ENCODE measurements at regions not wholly inside any gene's neighbourhood (a gene's known extent, or its start where the extent isn't known, plus 50 kb on each side); places are given as distances from the start of the nearest gene placed in this dataset.

DNA sequence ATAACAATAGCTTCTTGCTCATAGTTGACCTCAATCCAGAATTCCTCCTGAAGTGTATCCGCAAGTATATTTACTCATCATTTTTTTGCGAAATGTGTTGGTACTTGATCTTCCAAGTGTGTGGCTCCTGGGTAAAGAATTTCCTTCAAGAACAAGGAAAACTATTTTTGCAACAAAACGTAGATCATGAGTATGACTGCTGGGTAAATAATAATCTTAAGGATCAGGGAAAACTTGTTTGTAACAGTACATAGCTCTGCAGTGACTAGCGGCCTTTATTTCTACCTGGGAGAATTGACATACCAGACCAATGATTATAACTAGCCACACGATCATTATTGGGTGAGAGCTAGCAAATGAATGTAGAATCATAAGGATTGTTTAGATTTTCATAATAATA lies 1311.7 kb downstream of the ARAP2 start:
- Mint-ChIP-seq H3K4me1 (ENCODE audit: low read depth) (no peaks in the 10 kb centered on the region), H3K36me3 (ENCODE audit: low read depth) (no peaks in the 10 kb centered on the region), H3K9me3 (peaks cover 5% of the 10 kb centered on the region; the same call in 1 of the 2 replicates), H3K4me3 (no peak overlapping the region), H3K27ac (no peak overlapping the region), H3K27me3 (ENCODE audit: insufficient read depth) (no peaks in the 10 kb centered on the region; the same call in 1 of the 2 replicates)
- TF ChIP-seq, protein P1, sequence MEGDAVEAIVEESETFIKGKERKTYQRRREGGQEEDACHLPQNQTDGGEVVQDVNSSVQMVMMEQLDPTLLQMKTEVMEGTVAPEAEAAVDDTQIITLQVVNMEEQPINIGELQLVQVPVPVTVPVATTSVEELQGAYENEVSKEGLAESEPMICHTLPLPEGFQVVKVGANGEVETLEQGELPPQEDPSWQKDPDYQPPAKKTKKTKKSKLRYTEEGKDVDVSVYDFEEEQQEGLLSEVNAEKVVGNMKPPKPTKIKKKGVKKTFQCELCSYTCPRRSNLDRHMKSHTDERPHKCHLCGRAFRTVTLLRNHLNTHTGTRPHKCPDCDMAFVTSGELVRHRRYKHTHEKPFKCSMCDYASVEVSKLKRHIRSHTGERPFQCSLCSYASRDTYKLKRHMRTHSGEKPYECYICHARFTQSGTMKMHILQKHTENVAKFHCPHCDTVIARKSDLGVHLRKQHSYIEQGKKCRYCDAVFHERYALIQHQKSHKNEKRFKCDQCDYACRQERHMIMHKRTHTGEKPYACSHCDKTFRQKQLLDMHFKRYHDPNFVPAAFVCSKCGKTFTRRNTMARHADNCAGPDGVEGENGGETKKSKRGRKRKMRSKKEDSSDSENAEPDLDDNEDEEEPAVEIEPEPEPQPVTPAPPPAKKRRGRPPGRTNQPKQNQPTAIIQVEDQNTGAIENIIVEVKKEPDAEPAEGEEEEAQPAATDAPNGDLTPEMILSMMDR (IDR thresholded peaks at IDR 0.05), result no peak
- DNase-seq, result no peak

DNA sequence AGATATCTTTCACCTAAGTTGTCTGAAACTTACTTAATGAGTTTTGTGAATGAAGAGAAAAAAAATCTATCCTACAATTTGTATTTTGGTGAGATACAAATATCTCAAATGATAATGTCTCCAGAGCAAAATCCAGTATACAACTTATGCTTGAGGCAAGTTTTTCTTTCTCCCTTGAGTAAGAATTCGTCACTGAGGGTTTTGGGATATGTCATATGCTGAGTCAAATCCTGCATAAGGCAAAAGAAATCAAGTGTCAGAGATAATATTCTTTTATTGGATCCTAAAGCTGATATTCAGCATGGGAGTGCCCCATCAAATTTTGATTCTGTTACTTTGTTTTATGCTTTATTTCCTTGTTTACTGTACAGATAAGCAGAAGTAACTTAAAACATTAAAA lies 1308.6 kb downstream of the ARAP2 start:
- H3K27ac Mint-ChIP-seq, result no peak overlapping the region
- no peak overlapping the region for H3K4me3 Mint-ChIP-seq
- H3K4me1 Mint-ChIP-seq (ENCODE audit: low read depth), result no peaks in the 10 kb centered on the region
- no peaks in the 10 kb centered on the region for H3K27me3 Mint-ChIP-seq (ENCODE audit: insufficient read depth)
- H3K36me3 Mint-ChIP-seq (ENCODE audit: low read depth), result no peaks in the 10 kb centered on the region
- TF ChIP-seq, protein P1 (IDR thresholded peaks at IDR 0.05), result no peak
- DNase-seq, result no peak
- H3K9me3 Mint-ChIP-seq, result peaks cover 13% of the 10 kb centered on the region; the same call in 1 of the 2 replicates

DNA sequence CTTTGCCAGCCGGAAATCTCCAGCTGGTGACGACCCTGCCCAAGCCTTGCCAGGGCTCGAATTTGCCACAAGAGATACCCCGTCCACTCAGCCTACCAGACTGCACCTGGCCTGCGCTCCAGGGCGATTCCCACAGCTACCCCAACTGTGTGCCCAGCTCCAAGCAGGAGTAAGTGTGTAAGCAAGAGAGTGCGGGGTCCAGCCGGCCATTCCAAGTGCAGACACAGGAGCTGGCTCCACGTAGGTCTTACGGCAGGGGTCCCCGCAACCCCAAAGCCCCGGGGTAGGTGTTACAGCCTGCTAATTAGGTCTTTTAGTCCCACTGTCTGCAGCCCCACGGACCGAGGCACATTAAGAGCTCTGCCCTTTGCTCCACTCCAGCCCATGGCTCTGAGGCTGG lies 1305.2 kb downstream of the ARAP2 start:
- TF ChIP-seq, protein P1 (IDR thresholded peaks at IDR 0.05), result no peak
- Mint-ChIP-seq H3K9me3 (peaks cover 22% of the 10 kb centered on the region), H3K27ac (no peak overlapping the region), H3K4me1 (ENCODE audit: low read depth) (no peaks in the 10 kb centered on the region), H3K27me3 (ENCODE audit: insufficient read depth) (peaks cover 2% of the 10 kb centered on the region; the same call in 1 of the 2 replicates), H3K4me3 (no peak overlapping the region), H3K36me3 (ENCODE audit: low read depth) (no peaks in the 10 kb centered on the region)
- DNase-seq, result no peak

DNA sequence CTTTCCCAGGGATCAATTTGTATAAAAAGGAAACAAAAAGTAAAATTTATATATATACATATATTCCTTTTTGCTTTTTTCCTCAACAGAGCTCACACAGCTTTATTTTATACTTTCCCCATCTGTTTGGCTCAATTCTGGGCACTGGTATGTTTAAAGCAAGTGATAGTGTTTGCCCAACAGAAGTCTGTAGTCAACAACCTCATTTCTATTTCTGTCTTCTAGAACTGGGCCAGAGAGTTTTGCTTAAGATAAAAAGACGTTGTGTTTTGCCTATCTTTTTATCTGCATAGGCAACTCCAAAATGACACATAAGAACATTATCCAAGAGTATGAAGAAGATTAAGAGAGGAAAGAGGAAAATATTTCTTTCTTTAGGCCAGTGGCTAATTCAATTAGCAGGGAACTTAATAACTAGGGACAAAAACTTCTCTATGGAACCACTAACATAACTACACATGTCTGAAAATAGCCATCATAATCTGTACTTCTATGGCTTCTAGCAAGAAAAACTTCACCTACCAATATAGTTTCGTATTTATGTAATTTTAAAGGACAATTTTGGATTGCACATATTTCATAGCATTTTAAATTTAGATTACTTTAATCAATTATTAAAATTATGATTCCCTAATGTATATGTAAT lies 1300.5 kb downstream of the ARAP2 start:
- Mint-ChIP-seq H3K4me1 (ENCODE audit: low read depth) (peaks cover 5% of the 10 kb centered on the region; the same call in 1 of the 2 replicates), H3K9me3 (peaks cover 34% of the 10 kb centered on the region), H3K4me3 (no peak overlapping the region), H3K36me3 (ENCODE audit: low read depth) (no peaks in the 10 kb centered on the region), H3K27ac (no peak overlapping the region), H3K27me3 (ENCODE audit: insufficient read depth) (peaks cover 2% of the 10 kb centered on the region; the same call in 1 of the 2 replicates)
- no peak for DNase-seq
- TF ChIP-seq, protein P1 (IDR thresholded peaks at IDR 0.05), result no peak

DNA sequence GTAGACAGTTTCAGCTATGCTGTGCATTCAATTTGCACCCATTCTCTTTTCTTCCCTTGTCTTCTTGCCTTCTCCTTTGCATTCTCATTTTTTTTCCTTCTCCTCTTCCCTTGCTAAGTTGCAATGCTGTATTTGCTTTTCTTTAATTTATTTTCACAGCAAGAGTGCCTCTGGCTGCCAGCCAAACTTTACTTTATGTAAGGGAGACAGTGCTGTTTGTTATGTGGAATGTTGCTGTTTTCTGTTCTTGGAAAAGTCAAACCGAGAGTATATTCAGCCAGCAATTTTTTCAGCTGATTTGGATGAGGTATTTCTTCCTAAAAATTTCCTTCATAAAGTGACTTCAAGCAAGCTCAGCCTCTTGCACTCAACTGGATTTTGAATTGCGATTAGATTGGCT lies 1293.4 kb downstream of the ARAP2 start:
- Mint-ChIP-seq H3K4me3 (no peak overlapping the region), H3K9me3 (peaks cover 28% of the 10 kb centered on the region), H3K27me3 (ENCODE audit: insufficient read depth) (no peaks in the 10 kb centered on the region), H3K36me3 (ENCODE audit: low read depth) (no peaks in the 10 kb centered on the region), H3K27ac (no peak overlapping the region), H3K4me1 (ENCODE audit: low read depth) (peaks cover 5% of the 10 kb centered on the region; the same call in 1 of the 2 replicates)
- TF ChIP-seq, protein P1 (IDR thresholded peaks at IDR 0.05), result no peak
- DNase-seq, result no peak

Data from HFFc6 (cell line).